ENCODE measurements at regions not wholly inside any gene's neighbourhood (a gene's known extent, or its start where the extent isn't known, plus 50 kb on each side); places are given as distances from the start of the nearest gene placed in this dataset.

DNA sequence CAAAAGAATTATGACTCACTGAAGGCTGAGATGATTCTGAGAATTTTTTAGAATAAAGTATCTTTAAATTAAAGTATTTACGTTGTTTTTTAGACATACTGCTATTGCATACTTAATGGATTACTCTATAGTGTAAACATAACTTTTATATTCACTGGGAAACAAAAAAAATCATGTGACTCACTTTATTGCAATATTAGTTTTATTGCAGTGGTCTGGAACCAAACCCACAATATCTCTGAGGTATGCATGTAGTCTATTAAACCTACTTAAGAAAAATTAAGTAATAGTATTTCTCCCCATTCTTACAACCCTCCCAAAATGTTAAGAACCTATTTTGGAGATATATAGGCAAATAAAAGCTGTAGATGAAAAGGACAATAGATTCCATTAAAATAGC, 142.9 kb upstream of the ZNF521 start:
- TF ChIP-seq, protein P1, sequence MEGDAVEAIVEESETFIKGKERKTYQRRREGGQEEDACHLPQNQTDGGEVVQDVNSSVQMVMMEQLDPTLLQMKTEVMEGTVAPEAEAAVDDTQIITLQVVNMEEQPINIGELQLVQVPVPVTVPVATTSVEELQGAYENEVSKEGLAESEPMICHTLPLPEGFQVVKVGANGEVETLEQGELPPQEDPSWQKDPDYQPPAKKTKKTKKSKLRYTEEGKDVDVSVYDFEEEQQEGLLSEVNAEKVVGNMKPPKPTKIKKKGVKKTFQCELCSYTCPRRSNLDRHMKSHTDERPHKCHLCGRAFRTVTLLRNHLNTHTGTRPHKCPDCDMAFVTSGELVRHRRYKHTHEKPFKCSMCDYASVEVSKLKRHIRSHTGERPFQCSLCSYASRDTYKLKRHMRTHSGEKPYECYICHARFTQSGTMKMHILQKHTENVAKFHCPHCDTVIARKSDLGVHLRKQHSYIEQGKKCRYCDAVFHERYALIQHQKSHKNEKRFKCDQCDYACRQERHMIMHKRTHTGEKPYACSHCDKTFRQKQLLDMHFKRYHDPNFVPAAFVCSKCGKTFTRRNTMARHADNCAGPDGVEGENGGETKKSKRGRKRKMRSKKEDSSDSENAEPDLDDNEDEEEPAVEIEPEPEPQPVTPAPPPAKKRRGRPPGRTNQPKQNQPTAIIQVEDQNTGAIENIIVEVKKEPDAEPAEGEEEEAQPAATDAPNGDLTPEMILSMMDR (IDR thresholded peaks at IDR 0.05), result no peak
- no peak for TF ChIP-seq POLR2A (IDR thresholded peaks at IDR 0.05)

Measured in uterus (tissue), 2 donors.